HL-60 (cell line): ENCODE measurements at regions not wholly inside any gene's neighbourhood (a gene's known extent, or its start where the extent isn't known, plus 50 kb on each side); places are given as distances from the start of the nearest gene placed in this dataset.

Experiments used
- GABPA ChIP-seq: IDR thresholded peaks from 2 replicates; pipeline ENCODE4 v1.6.1; 2012; ENCODE audit warnings: low read depth
- POLR2AphosphoS5 ChIP-seq: IDR thresholded peaks from 2 replicates; pipeline ENCODE4 v1.6.1; 2012; ENCODE audit warnings: low read depth
- REST ChIP-seq: IDR thresholded peaks from 2 replicates; pipeline ENCODE4 v1.6.1; 2012; ENCODE audit warnings: low read depth; ENCODE audit not compliant: insufficient replicate concordance
- TF ChIP-seq, protein P1 (sequence below): IDR thresholded peaks from one replicate; pipeline ENCODE4 v1.5.1; 2011; ENCODE audit warnings: low read length, control low read depth, inconsistent platforms; ENCODE audit not compliant: insufficient read depth

DNA sequence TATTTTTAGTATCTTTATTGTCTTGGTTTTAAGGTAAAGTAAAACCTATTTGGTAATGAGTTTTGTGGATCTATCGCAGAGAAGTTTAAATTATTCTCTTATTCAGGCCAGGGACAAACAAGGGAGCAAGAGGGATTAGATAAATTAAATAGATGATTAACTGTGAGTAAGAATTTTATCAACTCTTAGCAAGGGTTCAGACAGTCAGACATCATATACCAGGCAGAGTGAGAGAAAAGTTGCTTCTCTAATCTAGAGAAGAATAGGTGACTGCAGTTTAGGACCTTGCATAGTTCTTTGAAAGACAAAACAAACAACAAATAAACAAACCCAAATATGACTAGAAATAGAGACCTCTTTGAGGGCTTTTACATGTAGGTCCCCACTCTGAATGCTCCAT is 840.2 kb upstream of the GOT2 start:
- TF ChIP-seq, protein P1, sequence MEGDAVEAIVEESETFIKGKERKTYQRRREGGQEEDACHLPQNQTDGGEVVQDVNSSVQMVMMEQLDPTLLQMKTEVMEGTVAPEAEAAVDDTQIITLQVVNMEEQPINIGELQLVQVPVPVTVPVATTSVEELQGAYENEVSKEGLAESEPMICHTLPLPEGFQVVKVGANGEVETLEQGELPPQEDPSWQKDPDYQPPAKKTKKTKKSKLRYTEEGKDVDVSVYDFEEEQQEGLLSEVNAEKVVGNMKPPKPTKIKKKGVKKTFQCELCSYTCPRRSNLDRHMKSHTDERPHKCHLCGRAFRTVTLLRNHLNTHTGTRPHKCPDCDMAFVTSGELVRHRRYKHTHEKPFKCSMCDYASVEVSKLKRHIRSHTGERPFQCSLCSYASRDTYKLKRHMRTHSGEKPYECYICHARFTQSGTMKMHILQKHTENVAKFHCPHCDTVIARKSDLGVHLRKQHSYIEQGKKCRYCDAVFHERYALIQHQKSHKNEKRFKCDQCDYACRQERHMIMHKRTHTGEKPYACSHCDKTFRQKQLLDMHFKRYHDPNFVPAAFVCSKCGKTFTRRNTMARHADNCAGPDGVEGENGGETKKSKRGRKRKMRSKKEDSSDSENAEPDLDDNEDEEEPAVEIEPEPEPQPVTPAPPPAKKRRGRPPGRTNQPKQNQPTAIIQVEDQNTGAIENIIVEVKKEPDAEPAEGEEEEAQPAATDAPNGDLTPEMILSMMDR: no peak
- TF ChIP-seq REST: no peak
- no peak for TF ChIP-seq POLR2AphosphoS5
- TF ChIP-seq GABPA: no peak
